GM08714 (cell line): ENCODE measurements at regions not wholly inside any gene's neighbourhood (a gene's known extent, or its start where the extent isn't known, plus 50 kb on each side); places are given as distances from the start of the nearest gene placed in this dataset.

Experiments used
- H3K4me3 ChIP-seq: fragments of 200-500 bp; sonication (Bioruptor generic); 2 replicates; pipeline ENCODE4 v1.5.1; 2014; ENCODE audit warnings: mild to moderate bottlenecking, low read length, inconsistent platforms
- ZNF274 ChIP-seq: IDR thresholded peaks from 2 replicates; pipeline ENCODE4 v1.6.1; 2012; ENCODE audit warnings: mild to moderate bottlenecking, low read depth, low read length

DNA sequence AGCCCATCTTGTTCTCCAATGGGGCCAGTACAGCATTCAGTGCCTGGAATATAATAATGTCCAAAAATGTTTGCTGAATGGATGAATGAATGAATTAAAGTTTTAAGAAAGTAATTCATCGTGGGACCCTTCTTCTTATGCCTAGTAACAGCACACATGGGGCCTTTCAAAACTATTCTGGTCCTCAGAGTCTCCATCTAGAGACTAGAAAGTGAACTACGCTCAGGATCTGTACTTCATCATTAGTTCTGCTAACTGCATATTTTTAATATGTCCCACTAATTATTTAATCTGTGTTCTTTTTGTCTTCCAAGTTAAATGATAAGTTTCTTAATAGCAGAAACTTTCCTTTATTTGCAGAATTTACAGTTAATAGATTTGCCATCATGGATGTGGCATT is 172.5 kb downstream of the SMAD2 start:
- no peak overlapping the region for H3K4me3 ChIP-seq

DNA sequence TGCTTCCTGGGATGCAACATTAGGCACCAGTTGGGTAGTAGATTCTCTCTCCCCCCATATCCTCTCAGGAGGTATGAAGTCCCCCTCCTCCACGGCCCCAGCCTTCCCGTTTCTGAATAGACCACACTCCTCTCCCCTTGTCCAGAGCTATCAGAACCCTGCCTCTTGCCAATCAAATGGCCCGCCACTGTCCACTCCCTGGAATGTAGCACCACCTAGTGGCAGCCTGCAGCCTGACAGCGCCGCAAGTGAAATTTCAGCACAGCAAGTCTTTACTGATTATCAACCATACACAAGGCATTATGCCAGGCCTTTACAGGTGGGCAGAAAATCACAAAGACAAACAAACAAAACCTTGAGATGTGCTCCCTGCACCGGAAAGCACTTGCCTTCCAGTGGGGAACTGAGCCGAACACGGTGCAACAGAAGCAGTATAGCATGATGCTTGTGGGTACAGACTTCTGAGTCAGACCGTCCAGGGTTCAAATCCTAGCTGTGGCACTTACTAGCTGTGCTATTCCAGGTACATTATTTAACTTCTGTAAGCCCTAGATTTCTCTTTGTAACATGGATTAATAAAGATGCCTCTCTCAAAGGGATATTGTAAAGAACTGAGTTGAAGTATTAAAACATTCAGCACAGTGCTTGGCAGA is 174.0 kb downstream of the SMAD2 start:
- H3K4me3 ChIP-seq: no peak overlapping the region
- TF ChIP-seq ZNF274: no peak

More for the DNA sequence above, 172.5 kb downstream of the SMAD2 start:
- TF ChIP-seq ZNF274: no peak

DNA sequence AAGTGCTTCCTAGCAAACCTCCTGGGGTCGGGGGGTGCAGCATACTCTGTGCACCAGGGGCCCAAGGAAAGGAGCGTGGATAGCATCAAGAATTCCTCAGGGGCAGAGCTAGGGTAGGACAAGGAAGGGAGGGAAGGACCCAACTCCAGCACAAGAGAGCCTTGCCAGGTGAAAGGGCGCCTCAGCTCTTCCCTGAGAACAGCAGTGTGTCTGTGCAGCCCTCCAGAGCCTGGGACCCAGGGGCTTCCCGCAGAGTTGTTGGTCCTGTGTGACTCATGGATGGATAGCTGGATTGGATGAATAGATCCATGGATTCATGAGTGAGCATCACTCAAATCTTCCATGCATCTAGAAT is 175.4 kb downstream of the SMAD2 start:
- H3K4me3 ChIP-seq: no peak overlapping the region
- no peak for TF ChIP-seq ZNF274

DNA sequence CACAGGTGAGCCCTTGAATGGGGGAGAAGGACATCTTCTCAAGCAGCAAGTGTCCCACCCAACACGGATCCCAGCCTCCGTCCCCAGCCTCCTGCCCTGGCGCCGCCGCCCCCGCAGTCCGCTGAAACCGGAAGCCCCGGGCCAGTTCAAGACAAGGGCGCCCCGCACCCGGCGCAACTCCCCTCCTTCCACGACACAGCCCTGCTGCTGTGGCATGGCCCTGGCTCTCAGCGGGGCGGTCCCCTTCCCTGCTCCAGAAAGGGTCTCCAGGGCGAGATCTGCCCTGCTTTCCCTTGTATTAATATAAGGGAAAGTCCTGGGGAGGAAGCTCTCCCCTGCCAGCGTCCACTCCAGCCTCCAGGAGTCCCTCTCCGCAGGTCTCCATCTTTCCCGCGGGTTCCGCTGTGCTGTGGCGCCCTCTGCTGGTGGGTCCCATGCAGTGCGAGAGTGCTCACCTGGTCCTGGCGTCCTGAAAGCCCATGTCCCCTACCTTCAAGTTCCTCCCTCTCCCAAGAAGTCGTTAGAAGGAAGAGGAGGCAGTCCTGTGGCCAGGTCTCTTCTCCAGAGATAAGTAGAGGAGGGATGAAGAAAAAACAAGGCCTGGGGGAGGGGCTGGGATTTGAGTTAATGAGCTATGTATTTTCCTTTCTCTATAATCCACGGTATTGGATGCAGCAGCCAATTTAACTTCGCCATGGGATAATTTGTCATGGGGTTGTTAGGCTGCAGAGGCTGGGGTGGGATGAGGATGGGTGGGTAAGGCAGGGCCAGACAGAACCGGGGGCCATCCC is 176.0 kb downstream of the SMAD2 start:
- no peak for TF ChIP-seq ZNF274
- no peak overlapping the region for H3K4me3 ChIP-seq

DNA sequence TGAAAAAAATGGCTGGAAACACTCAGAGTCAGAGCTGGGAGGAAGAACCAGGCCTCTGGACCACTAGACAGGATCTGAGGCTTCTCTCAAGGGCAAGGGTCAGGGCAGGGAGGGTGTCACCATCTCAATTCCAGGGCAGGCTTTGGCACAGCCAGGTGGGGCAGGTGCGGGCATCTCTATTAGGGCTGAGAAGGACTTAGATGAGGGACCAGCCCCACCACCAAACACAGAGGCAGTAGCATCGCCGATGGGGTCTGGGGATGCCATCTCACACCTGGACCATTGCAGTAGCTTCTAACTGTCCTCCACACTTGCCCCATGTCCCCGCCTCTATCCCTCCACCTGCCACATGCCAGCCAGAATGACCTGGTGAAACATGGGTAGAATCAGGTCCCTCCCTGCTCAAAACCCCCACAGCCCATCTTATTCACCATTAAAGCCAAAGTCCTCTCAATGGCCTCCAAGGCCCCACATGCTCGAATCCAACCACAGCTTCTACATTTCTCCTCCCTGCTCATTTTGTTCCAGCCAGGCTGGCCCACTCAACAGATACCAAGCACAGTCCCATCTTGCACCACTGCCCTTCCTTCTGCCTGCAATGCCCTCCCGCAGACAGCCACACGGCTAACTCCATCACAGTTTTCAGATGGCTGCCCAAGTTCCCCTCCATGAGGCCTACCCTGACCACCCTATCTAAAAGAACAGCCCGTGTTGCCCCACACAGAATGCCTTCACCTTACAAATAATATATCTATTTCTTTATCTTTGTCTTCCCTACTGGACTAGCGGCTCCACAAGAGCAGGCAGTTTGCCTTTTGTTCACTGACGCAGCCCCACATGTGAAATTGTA is 177.4 kb downstream of the SMAD2 start:
- H3K4me3 ChIP-seq: no peak overlapping the region
- TF ChIP-seq ZNF274: no peak

DNA sequence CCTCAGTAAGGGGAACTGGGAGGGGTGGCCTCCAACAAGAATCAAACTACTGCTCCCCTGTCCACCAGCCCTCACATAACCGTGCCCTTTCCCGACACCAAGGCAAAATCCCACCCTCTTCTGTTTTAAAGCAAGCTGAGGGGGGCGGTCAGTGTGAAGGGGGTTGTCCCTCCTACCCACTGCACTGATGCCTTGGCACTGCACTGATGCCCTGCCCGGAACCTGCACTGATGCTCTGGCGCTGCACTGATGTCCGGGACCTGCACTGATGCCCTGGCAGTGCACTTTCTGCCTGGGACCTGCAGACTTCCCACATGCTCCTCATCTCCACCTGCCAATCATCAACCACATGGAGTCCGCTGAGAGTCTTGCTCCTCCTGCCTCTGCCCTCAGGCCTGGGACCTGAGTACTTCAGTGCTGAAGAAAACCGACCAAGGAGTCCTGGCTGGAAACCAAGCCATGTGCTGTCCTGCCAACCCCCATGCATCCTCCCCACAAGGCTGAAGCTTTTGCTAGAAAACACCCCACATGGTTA is 179.5 kb downstream of the SMAD2 start:
- TF ChIP-seq ZNF274: no peak
- no peak overlapping the region for H3K4me3 ChIP-seq

DNA sequence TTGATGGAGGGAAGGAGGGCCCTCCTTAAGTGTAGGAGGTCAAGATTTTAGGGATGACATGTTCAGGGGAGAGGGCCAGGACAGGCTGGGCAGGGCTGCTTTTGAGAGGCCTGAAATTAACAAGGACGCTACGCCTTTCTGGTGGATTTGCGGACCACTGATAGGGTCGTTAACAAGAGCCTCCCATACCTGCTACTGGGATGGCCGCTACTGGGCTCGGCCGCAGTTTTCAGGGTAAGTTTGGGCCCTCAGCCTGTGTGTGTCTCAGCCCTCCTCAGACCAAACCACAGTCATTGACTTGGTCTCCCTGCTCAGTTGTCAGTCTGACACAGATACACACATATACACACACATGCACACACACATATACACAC is 180.9 kb downstream of the SMAD2 start:
- TF ChIP-seq ZNF274: no peak
- H3K4me3 ChIP-seq: no peak overlapping the region

DNA sequence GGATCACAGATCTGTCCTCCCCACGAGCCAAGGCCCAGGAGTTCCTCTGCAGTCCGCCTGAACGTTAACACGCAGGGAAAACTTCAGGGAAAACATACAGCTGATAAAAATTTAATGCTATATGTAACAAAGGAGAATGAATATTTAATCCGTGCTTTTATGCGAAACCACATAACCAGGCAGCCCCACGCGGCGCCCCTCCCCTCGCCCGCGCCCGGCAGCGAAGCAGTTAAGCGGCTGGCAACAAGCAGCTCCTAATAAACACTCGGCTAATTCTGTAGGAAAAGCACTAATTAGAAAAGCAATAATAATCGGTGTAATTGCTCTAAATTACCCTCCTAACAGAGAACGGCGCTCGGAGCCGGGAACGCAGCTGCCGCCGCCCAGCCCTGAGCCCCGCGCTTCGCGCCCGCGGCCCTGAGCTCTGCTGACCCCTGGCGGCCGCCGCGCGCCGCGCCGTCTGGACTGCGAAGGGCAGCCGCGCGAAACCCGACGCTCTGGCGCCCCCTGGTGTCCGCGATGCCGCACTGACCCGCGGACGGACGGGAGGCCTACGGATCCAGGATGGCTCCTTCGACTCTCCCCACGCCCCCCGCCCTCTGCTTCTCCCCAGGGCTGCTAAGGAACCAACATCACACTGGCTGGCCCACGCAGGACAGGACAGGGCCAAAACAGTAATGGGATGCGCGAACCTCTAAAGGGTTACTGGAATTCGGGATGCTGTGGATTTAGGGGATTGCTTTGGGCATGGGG is 181.4 kb downstream of the SMAD2 start:
- H3K4me3 ChIP-seq: no peak overlapping the region

DNA sequence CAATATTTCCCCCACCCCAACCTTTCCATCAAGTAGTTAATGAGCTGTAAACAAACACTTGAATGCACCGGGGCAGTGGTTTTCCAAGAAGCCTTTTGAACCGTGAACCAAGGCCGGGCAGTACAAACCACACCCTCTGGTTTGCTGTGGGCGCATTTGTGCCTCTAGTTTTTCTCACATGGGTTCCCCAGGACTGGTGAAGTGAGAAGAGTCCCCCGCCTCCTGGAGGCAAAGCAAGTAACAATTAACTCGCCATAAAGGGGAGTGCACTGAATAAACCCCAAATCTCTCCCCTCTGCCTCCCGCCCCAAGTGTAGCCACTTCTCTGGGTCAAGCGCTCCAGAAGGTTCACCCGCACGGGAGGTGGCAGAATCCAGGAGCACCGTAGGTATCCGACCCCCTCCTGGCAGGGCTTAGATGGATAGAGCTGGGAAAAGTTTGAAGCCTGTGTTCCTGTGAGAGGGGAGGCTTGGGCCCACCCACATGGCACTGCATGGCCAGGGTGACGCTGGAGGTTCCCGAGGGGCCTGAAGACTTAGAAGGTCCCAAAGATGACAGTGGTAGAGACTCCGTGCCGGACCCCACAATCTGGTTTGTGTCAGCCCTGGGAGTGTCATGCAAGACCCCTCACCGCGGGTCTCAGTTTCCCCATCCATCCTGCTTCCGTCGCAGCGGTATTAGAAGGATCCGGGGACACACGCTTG is 182.2 kb downstream of the SMAD2 start:
- no peak overlapping the region for H3K4me3 ChIP-seq
- TF ChIP-seq ZNF274: no peak

More for the DNA sequence above, 181.4 kb downstream of the SMAD2 start:
- no peak for TF ChIP-seq ZNF274

DNA sequence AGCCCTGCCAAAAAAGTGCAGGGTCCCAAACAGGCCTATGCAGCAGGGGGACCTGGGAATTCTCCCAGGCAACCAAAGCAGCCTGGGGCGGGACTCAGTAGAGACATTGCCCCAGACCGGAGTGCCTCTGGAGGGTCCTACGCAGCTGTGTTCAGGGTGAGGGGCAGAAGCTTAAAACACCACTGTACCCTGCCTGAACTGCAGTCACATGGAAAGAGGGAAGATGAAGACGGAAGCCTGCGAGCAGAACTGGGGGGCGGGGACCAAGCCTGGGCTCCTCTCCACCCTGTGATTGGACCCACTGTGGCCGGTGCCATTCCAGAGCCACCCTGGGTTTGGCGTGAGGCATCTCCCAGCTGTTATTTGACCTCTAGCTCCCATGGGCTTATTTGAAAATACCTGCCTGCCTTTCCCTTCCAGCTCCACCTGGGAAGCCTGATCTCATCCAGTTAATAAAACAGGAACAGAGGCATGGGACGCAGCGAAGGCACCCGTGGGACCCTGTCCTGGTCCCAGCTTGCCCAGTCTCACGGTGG is 183.1 kb downstream of the SMAD2 start:
- H3K4me3 ChIP-seq: no peak overlapping the region
- no peak for TF ChIP-seq ZNF274

DNA sequence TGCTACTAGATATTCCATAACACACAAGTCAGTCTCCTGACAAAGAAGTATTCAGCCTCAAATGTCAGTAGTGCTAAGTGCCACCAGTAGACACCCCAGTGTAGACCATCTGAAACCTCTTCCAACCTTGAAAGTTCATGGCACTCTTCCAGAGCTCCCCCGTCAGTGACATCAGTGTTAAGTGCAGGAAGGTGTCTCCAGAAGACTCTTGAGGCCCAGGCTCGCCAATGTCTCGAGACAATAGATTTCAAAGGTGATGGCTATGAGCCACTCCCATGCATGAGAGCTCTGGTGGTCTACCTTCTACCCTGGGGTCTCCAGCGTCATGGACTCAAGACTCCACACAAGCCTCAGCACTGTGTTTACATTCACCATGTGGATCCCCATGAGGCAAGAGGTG is 183.8 kb downstream of the SMAD2 start:
- no peak for TF ChIP-seq ZNF274
- no peak overlapping the region for H3K4me3 ChIP-seq

DNA sequence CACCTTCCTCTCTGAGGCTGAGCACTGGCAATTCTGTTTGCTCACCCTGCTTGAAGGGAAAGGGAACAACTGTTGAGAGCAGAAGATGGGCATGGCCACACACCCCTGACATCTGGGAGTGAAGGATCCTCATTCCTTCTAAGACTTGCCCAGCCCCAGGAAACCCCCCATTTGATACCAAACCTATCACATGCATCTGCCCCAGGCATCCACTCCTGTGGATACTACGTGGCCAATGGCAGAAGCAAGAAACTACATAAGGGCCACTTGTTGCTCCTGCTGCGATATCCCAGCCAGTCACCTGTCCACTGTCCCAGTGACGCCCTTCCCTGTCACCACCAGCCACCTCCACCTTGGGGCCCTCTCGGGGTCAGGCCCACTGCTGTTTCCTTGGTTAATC is 185.2 kb downstream of the SMAD2 start:
- no peak for TF ChIP-seq ZNF274
- no peak overlapping the region for H3K4me3 ChIP-seq

DNA sequence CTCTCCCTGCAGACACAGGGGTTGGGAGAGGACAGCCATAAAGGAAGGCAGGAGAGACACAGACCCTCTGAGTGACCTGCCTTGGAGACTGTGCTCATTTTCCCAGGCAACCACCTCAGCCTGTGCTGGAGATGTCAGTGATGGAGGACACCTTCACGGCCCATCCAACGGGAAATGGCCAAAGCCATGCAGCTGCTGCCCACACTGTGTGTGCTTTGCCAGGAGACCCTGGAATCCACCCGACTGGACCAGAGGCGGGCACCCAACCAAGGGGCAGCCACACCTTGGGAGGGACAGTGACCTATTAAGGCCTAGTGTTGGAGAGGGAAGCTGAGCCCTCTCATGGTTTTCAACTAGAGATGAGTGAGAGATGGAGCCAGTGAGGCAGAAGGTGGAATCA is 192.5 kb downstream of the SMAD2 start:
- H3K4me3 ChIP-seq: no peak overlapping the region

More for the DNA sequence above, 192.5 kb downstream of the SMAD2 start:
- TF ChIP-seq ZNF274: no peak
